HG02973 (cell line): ENCODE measurements at regions not wholly inside any gene's neighbourhood (a gene's known extent, or its start where the extent isn't known, plus 50 kb on each side); places are given as distances from the start of the nearest gene placed in this dataset.
"Not testable (repeated sequence)": the region's sequence is repeated elsewhere in the genome, so short reads cannot be mapped to it uniquely, and the experiment has no call there.

ENCODE experiments used
- ATAC-seq: cut with Tn5 transposase; IDR thresholded peaks from one replicate; pipeline ENCODE4 v1.9.1; 2021; ENCODE audit warnings: moderate library complexity; ENCODE audit not compliant: unreplicated experiment

DNA sequence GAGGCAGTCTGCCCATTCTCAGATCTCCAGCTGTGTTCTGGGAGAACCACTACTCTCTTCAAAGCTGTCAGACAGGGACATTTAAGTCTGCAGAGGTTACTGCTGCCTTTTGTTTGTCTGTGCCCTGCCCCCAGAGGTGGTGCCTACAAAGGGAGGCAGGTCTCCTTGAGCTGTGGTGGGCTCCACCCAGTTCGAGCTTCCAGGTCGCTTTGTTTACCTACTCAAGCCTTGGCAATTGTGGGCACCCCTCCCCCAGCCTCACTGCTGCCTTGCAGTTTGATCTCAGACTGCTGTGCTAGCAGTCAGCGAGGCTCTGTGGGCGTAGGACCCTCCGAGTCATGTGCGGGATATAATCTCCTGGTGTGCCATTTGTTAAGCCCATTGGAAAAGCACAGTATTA lies 640.9 kb upstream of the SYNCRIP start:
- not testable (repeated sequence) for ATAC-seq

DNA sequence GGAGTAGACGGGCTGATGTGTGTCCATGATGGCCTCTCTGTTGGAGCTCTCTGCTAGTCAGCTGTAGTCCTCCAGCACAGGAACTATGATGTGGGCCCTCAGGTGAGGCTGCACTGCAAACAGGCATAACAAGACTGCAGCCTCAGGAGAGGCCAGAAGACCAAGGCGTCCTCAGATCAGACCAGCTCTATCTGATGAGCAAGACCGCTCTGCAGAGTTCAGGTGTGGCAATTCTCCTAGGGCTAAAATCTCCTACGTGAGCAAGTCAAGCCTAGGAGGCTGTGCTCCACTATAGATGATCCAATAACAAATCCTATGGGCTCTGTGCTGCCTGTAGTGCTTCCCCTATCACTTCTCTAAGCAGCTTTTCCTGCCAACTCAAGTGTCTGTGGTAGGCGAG lies 633.4 kb upstream of the SYNCRIP start:
- ATAC-seq, result no peak

DNA sequence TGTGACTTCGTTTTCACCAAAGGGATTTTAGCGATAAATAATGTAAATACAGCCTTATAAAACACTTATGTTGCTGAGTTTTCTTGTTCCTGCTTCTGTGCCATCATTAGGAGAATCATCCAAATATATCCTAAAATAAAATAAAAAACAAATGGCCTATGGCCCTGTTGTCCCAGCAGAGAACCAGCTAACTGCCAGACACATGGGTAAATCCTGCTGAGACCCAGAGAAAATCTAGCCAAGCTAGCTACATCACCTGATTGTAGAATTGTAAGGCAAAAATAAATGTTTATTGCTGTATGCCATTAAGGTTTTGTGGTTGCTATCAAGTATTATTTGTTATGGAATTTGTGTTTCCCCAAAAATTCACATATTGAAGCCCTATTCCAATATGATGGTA lies 631.2 kb upstream of the SYNCRIP start:
- no peak for ATAC-seq

DNA sequence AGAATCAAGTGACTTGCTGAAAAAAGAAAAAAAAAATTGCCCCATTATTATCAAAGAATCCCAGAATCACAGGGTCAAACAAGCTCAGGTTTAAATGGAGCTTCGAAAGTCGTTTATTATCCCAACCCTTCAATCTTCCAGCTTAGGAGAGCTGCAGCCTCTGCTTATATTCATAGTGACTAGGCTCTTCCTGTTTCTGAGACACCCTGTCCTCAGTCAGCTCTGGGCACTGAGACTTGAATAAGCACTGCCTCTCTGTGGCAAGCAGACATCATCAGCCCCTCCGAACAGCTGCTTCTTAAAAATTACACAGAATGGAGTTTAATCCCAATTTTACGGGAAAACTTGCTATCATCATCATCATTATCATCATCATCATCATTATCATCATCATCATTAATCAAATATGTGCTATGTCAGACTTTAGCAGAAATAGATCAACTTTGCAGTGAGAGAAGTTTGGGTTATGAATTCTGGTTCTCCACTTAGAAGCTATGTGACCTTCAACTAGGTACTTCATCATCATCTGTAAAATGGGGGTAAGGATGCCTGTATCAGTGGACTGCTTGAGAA lies 614.0 kb upstream of the SYNCRIP start:
- ATAC-seq, result no peak

DNA sequence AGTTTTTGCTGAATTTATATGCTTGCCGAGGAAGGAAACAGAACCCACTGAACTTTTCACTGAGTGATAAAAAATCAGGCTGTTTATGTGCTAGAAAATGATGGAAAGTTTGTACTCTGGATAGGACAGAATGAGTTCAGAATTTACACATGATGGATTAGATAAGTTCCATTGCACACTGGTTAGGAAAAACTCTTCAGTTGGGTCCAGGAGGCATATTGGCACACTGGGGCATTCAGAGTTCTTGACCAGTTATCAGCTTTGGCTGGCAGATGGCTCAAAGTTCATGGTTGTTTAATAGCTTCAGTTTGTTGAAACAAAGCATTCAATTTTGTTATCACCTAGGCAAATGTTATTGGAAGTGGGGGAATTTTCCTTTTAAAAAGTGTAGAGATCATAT lies 613.3 kb upstream of the SYNCRIP start:
- ATAC-seq, result no peak

DNA sequence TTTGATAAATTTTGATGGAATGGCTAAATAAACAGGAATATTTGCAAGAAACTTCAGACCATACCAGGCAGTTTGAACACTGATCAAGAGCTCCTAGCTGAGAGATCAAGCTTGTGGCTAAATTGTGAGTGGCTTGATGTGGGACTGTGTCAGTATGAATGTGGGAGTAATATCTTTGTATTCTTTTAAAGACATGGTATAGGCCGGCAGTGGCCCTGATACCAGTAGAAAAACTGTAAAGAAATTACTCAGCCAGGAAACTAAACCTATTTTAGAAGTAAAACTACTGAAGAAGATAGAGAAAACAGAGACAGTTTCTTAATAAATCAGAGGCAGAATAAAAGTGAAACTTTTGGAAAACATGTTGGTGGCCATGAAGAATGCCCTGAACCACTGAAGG lies 608.4 kb upstream of the SYNCRIP start:
- ATAC-seq, result no peak

DNA sequence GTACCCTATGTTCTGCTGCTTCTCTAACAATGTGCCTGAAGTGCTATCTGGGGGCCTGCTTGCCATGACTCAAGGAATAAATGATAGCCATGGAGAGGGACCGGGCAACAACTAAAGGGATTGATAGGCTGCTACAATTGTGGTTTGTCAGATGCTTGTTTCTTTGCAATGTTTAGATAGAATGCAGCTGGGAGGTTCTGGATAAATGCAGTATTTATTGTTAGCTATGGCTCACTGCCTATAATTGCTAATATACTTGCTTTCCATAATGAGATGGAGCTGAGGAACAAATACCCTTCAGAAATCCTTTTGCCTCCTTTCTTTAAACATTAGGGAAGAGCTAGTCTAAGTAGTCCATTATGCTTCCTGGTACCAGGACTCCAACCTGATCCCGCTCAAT lies 575.2 kb upstream of the SYNCRIP start:
- ATAC-seq, result no peak

DNA sequence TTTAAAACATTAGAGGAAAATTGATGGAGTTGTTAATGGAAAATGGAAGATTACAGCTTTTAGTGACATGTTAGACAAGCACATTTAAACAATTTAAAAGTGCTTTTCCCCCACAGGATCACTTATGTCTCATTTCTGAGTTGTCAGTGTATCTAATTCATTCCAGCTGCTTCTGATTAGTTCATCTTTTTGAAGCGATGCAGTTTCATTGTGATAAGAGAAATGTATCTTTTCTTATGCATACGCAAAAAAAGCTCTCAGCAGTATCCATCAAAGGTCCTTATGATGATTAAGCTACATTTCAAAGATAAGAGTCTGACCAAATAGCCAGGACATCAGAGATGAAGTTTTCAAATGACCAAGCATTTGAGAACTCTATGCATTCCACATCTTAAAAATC lies 572.6 kb upstream of the SYNCRIP start:
- no peak for ATAC-seq

DNA sequence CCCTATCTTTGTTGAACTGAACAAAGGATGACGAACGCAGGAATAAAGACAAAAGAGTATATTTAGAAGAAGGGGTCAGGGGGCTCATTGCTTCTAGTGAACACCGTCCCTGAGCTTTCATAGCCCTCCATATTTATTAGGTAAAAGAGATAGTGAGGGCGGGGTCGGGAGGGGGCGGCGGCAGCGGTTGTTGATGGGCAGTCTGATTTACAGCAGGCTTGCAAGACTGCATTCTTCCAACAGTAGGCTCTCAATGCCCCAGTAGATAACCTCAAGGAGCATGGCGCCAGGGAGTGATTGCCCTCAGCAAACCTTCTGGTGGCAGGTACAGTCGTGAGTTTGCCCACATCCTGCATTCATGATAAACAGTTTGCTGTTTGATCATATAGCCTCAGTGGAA lies 563.3 kb upstream of the SYNCRIP start:
- no peak for ATAC-seq

DNA sequence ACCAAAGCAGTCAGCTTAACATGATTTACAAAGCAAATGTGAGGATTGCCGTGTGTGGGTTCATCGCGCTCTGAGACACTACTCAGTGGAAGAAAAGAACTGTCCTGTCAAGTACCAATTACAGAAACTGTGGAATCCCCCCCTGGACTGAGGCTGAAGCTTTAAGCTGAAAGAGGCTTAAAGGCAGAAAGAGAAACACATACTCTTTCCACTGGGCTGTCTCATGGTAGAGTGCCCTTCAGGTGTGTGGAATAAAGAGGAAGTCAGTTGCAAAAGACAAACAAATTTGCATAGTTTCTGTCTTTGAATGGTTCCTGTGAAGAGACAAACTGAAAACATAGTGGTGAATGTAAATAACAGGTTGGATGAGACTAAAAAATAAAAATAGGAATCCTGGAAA lies 560.4 kb upstream of the SYNCRIP start:
- peak; percentile 89 for ATAC-seq

DNA sequence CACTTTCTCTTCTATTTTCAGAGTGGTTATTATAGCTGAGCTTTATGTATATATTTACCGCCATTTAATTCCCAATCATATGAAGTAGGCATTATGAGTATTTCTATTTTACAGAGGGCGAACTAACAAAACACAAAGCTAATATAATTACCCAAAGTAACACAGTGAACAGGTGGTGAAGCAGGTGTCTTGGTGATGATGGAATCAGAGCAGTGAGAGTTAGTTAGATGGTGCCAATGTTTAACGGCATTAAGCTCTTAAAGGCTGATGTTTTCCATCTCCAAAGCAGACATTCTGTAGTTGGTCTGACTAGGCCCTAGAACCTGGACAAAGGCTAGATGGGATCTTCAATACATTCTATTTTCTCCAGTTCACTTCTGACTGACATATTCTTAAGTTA lies 551.1 kb upstream of the SYNCRIP start:
- ATAC-seq, result no peak

DNA sequence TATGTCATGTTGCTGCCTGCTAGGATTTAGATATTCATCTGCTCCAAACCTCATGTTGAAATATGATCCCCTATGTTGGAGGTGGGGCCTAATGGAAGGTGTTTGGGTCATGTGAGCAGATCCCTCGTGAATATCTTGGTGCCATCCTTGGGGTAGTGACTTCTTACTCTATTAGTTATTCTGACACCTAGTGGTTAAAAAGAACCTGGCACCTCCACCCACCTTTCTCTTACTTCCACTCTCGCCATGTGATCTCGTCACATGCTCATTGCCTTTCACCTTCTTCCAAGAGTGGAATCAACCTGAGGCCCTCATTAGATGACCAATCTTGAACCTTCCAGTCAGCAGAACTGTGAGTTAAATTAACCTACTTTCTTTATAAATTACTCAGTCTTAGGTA lies 549.4 kb upstream of the SYNCRIP start:
- peak; percentile 92 for ATAC-seq

DNA sequence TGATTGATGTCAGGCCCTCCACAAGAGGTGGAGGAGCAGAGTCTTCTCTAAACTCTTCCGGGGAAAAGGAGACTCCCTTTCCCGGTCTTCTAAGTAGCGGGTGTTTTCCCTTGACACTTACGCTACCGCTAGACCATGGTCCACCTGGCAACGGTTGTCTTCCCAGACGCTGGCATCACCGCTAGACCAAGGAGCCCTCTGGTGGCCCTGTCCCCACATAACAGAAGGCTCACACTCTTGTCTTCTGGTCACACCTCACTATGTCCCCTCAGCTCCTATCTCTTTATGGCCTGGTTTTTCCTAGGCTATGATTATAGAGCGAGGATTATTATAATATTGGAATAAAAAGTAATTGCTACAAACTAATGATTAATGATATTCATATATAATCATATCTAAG lies 532.5 kb upstream of the SYNCRIP start:
- not testable (repeated sequence) for ATAC-seq

DNA sequence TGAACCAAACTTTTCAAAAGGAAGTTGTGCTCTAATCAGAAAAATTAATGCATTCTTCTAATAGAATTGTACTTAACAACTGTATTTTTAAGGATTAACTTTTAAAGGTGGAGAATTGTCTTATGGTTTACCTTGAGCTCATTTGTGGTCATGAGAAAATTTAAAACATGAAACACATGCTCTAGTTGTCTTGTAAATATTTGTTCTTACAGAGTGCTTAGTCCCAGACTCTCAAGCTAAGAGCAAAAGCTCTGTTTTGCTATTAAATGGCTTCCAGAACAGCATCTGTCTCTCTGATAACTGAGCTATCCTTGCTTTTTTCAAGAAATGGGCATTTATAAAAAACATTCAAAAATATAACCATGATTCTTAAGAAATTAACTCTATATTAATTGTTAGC lies 512.2 kb upstream of the SYNCRIP start:
- ATAC-seq, result no peak

DNA sequence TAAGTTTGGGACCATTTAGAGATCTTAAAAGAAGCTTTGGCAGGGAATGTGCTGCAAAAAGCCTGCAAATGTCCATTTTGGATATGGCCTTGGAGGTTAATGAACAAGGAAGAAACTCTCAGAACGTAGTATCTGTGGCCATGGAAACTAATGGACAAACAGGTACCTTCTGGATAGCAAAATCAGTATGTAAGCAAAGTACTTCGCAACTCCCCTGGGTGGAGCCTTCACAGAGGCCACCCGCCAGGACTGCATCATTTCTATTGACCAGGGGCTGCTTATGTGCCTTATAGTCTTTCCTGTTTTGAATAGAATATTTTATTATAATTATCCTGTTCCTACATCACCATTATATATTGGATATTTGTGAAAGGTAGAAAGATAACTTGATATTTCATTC lies 510.8 kb upstream of the SYNCRIP start:
- ATAC-seq, result no peak

DNA sequence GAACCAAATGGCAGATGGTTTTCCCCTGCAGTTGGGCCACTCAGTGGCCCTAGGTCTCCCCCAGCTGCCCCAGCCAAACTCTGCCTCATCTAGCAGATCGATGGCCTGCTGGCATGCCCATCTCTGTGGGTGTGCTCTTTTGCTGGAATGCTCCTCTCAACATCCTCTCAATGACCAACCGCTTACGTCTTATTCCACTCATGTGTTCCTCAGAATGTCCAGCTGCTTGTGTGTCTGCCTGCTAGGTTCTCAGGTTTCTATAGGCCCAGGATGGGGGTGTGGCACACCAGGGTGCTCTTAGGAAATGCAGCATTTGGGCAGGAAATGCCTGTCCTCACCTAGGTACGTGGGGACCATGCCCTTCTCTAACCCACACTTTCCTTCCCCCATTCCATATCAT lies 509.9 kb upstream of the SYNCRIP start:
- ATAC-seq, result no peak

DNA sequence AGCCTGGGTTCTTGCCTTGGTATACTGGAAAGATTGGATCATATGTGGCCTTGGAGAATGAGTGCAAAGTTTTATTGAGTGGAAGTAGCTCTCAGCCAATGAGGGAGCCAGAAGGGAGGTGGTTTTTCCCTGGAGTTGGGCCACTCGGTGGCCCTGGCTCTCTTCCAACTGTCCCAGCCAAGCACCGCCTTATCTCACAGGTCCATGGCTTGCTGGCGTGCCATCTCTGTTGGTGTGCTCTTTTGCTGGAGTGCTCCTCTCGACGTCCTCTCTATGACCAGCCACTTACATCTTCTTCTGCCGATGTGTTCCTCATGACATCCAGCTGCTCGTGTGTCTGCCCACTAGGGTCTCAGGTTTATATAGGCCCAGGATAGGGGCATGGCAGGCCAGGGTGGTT lies 505.9 kb upstream of the SYNCRIP start:
- no peak for ATAC-seq

DNA sequence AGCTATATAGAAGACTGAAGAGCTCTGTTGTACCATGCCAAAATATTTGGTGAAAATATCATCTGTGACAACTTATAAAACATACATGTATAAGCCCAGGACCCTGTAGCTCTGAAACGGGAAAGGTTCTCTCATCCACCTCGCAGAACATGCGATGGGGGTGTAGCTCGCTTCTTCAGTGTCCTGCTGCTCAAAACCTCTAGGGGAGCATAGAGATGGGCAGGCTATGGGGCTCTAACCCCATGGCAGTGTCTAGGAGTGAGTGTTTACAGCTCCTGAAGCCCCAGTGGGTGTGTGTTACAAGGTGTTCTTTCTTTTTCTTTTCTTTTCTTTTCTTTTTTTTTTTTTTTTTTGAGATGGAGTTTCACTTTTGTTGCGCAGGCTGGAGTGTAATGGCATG lies 505.2 kb upstream of the SYNCRIP start:
- ATAC-seq, result no peak

DNA sequence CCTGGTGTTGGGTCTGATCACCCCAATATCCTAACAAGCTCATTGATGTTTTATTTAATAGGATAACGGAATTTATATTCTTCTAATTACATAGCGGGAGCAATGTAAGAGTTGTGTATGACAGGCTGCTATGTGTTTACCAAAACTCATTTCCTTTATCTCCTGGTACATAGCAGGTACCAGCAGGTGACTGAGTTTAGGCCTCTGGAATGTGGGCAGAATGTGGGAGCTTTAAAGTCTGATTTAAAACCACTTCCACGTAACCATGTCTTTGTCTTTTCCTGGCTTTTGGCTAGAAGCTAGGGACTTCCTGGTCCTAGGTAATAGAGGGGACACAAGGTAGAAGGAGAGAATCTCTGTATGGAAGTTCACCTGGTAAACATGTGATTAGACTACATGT lies 504.6 kb upstream of the SYNCRIP start:
- no peak for ATAC-seq

DNA sequence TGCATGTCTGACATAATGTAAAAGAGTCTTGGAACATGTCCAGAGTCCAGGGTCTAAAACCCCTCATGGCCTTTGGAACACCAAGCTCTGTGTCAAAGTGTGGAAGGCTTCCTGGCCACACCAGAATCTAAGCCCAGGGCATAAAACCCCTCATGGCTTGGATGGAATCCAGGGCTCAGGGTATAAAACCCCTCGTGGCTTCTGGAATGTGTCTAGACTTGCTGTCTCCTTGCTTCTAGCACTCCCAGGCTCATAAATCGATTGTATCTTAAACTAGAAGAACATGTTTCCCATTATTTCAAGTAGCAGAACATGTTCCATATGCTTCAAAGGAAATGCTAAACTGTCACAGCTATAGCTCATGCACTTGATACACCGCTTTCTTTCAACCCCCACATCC lies 504.1 kb upstream of the SYNCRIP start:
- not testable (repeated sequence) for ATAC-seq

DNA sequence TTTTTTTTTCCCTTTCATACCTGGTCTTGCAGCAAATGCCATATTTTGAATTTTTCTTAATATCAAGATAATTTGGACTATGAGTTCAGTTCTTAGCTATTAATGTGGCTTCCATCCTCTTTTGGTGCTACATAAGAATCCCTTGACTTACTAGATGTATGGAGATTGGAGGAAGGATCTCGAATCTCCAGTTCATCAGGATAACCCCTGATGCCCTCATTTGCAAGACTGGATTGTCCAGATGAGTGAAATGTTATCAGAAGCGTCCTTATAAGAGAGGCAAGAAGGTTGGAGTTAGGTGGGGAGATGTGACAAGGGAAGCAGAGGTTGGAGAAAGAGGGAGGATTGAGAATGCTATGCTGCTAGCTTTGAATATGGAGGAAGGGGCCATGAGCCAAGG lies 499.6 kb upstream of the SYNCRIP start:
- ATAC-seq, result no peak

DNA sequence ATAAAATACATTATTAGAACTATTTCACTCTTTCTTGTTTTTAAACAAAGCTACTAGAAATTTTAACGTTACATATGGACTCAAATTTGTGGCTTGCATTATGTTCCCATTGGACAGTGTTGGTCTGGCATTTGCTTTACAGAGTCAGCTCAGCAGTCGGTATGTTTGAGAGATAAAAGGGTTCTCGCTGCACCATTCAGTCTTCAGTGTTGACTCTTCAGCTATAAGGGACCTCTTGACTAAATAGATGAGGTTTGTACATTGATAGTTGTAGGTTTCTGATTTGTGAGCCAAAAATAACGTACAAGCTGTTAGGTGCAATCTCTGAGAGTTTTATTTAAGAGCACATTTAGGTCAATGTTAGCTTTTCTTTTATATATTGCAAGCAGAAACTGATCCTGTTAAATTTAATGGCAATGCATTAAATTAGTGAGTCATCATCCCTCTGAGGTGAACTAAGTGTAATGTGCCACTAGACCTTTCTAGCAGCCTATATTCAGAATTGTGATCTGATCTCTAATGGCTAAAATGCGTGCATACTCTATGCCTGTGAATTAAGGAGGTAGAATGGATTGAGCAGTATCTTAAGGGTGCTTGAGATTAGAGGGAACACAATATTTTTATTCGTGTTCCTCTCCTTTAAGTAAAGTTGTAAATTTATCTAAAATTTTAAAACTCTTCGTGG lies 485.6 kb upstream of the SYNCRIP start:
- no peak for ATAC-seq

DNA sequence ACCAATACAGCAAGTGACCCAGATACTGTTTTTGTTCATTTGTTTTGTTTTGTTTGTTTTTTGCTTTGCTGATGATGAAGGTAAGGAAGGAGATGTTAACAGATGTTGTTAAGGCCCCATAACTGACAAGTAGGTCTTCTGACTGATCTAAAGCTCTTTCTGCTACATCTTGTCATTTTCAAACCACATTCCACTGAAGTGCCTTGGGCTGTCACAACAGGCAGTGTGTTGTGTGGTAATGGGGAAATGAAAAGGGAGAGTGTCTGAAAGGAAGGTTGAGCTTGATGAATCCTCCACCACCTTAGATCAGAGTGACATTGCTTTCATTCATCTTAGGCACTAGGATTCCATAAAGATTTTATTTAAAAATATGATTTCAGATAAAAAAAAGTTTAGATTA lies 479.4 kb upstream of the SYNCRIP start:
- no peak for ATAC-seq
